Mesenchymal stem cell (in vitro differentiated cells and primary cell): ENCODE measurements at regions not wholly inside any gene's neighbourhood (a gene's known extent, or its start where the extent isn't known, plus 50 kb on each side); places are given as distances from the start of the nearest gene placed in this dataset.

Experiments used
- DNase-seq: peaks from one replicate; pipeline ENCODE4 v3.0.0-alpha.2; 2013
- H2AFZ ChIP-seq: one replicate; pipeline ENCODE4 v1.6.1; 2013; ENCODE audit warnings: low read depth, mild to moderate bottlenecking, control low read depth, inconsistent platforms, low read length, moderate library complexity
- H2AK5ac ChIP-seq: 2 replicates; pipeline ENCODE4 v1.6.1; 2013; ENCODE audit warnings: low read length, moderate library complexity, mild to moderate bottlenecking, inconsistent platforms; ENCODE audit not compliant: severe bottlenecking
- H2BK120ac ChIP-seq: one replicate; pipeline ENCODE4 v1.6.1; 2013; ENCODE audit warnings: low read depth, mild to moderate bottlenecking, inconsistent platforms, low read length, moderate library complexity
- H2BK12ac ChIP-seq, 2 experiments: one replicate each; pipeline ENCODE4 v1.6.1; 2013; ENCODE audit warnings: inconsistent platforms in 2 of 2, low read length in 2 of 2, mild to moderate bottlenecking in 2 of 2, moderate library complexity in 2 of 2, control low read depth in 1 of 2
- H2BK15ac ChIP-seq: one replicate; pipeline ENCODE4 v1.6.1; 2013; ENCODE audit warnings: mild to moderate bottlenecking, low read depth, inconsistent platforms; ENCODE audit not compliant: poor library complexity, severe bottlenecking
- H2BK5ac ChIP-seq: 2 replicates; pipeline ENCODE4 v1.6.1; 2013; ENCODE audit warnings: low read depth, mild to moderate bottlenecking, low read length, control low read depth, inconsistent platforms; ENCODE audit not compliant: poor library complexity, severe bottlenecking
- H3K14ac ChIP-seq, 2 experiments: one replicate each; pipeline ENCODE4 v1.6.1; 2013; ENCODE audit warnings: inconsistent platforms in 2 of 2, low read length in 2 of 2, control low read depth in 1 of 2, mild to moderate bottlenecking in 1 of 2, moderate library complexity in 1 of 2
- H3K18ac ChIP-seq, 2 experiments: one replicate each; pipeline ENCODE4 v1.6.1; 2013; ENCODE audit warnings: inconsistent platforms in 2 of 2, low read length in 2 of 2, control low read depth in 1 of 2, low read depth in 1 of 2, mild to moderate bottlenecking in 1 of 2
- H3K23ac ChIP-seq, 2 experiments: one replicate each; pipeline ENCODE4 v1.6.1; 2013; ENCODE audit warnings: inconsistent platforms in 2 of 2, low read length in 2 of 2, mild to moderate bottlenecking in 2 of 2, moderate library complexity in 2 of 2, control low read depth in 1 of 2
- H3K27ac ChIP-seq: 2 replicates; pipeline ENCODE4 v1.5.1; 2013; ENCODE audit warnings: mild to moderate bottlenecking, moderate library complexity, low read length, control low read depth, inconsistent platforms; ENCODE audit not compliant: poor library complexity, severe bottlenecking
- H3K27me3 ChIP-seq, 2 experiments: 2 replicates each; pipeline versions ENCODE4 v1.6.1 to v1.7.0; 2013; ENCODE audit warnings: low read length in 2 of 2, mild to moderate bottlenecking in 2 of 2, moderate library complexity in 2 of 2, control low read depth in 1 of 2, inconsistent platforms in 1 of 2; ENCODE audit not compliant: control insufficient read depth in 1 of 2, insufficient read depth in 1 of 2
- H3K36me3 ChIP-seq, 2 experiments: 2 replicates each; pipeline versions ENCODE4 v1.6.1 to v1.7.0; 2013; ENCODE audit warnings: low read length in 2 of 2, control low read depth in 1 of 2, inconsistent platforms in 1 of 2, low read depth in 1 of 2, mild to moderate bottlenecking in 1 of 2; ENCODE audit not compliant: insufficient read depth in 2 of 2, control insufficient read depth in 1 of 2
- H3K4ac ChIP-seq, 2 experiments: one replicate each; pipeline ENCODE4 v1.6.1; 2013; ENCODE audit warnings: inconsistent platforms in 2 of 2, low read length in 2 of 2, mild to moderate bottlenecking in 2 of 2, moderate library complexity in 2 of 2, control low read depth in 1 of 2, low read depth in 1 of 2
- H3K4me1 ChIP-seq: 2 replicates; pipeline ENCODE4 v1.6.1; 2013; ENCODE audit warnings: low read depth, low read length, control low read depth; ENCODE audit not compliant: control insufficient read depth, insufficient read depth
- H3K4me2 ChIP-seq: 2 replicates; pipeline ENCODE4 v1.6.1; 2013; ENCODE audit warnings: low read length, mild to moderate bottlenecking, inconsistent platforms; ENCODE audit not compliant: poor library complexity, severe bottlenecking
- H3K4me3 ChIP-seq, 2 experiments: 2 replicates each; pipeline versions ENCODE4 v1.5.1 to v1.7.0; 2013; ENCODE audit warnings: low read length in 2 of 2, mild to moderate bottlenecking in 2 of 2, control low read depth in 1 of 2, low read depth in 1 of 2; ENCODE audit not compliant: insufficient read depth in 1 of 2
- H3K79me1 ChIP-seq: replicated peaks from 2 replicates; pipeline ENCODE4 v1.6.1; 2013; ENCODE audit warnings: mild to moderate bottlenecking, control low read depth, low read length, inconsistent platforms; ENCODE audit not compliant: poor library complexity, severe bottlenecking
- H3K9ac ChIP-seq: 2 replicates; pipeline ENCODE4 v1.7.0; 2013; ENCODE audit warnings: mild to moderate bottlenecking, low read length, moderate library complexity
- H3K9me3 ChIP-seq: 2 replicates; pipeline ENCODE4 v1.7.0; 2013; ENCODE audit warnings: mild to moderate bottlenecking, low read length; ENCODE audit not compliant: control insufficient read depth
- H4K8ac ChIP-seq: one replicate; pipeline ENCODE4 v1.6.1; 2013; ENCODE audit warnings: inconsistent platforms, mild to moderate bottlenecking, low read length, moderate library complexity
- H4K91ac ChIP-seq: one replicate; pipeline ENCODE4 v1.6.1; 2013; ENCODE audit warnings: mild to moderate bottlenecking, low read length, inconsistent platforms
- whole genome bisulfite sequencing: methylation state at CpG from one replicate; pipeline ENCODE4 v1.1.7; 2013; ENCODE audit warnings: mixed read lengths; 5-methylcytosine and 5-hydroxymethylcytosine counted together

- Histone ChIP-seq H3K9ac (no peak overlapping the region), H2BK5ac (no peak overlapping the region), H3K4me1 (no peaks in the 10 kb centered on the region), H3K23ac (no peak overlapping the region), H4K91ac (no peak overlapping the region), H3K9me3 (no peaks in the 10 kb centered on the region), H3K14ac (no peak overlapping the region), H2BK12ac (no peak overlapping the region), H2BK120ac (no peak overlapping the region), H3K79me1 (no peaks in the 10 kb centered on the region), H3K27ac (no peak overlapping the region), H2BK15ac (no peak overlapping the region), H3K4ac (no peak overlapping the region), H3K4me2 (no peak overlapping the region), H3K18ac (no peak overlapping the region), H2AFZ (no peak overlapping the region), H2AK5ac (no peak overlapping the region), H4K8ac (no peak overlapping the region), H3K36me3 (no peaks in the 10 kb centered on the region), H3K27me3 (peaks cover 0 to 6% of the 10 kb centered on the region in 2 experiments), H3K4me3 (no peak overlapping the region)
- DNase-seq: peak; percentile 24
- WGBS: 46% methylated on average over 5 of the region's 5 CpGs
Measured at GRCh38 chr2:84022810-84023431, 436.2 kb downstream of the SUCLG1 start.

DNA sequence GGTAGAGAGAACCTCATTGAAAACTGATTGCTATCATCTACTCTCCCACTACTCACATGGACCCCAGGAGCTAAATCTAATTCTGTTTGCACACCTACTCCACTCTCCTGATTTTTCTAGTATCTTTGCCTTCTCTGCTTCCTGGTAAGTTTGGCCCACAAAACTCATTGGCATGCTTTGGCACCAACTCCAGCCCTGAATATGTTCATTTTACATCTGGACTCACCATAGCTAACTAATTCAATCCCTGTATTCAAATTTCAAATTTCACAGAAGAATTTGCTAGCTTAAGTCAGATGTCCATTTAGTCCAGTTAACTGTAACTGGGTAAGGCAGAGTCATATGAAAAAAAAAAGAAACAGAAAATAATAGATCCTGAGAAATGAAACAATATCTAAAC, 442.1 kb downstream of the SUCLG1 start:
- Histone ChIP-seq H3K14ac (no peak overlapping the region), H3K4me2 (no peak overlapping the region), H2BK15ac (no peak overlapping the region), H3K9me3 (no peaks in the 10 kb centered on the region), H2BK120ac (no peak overlapping the region), H4K91ac (no peak overlapping the region), H4K8ac (no peak overlapping the region), H3K18ac (no peak overlapping the region), H2BK5ac (no peak overlapping the region), H2AFZ (no peak overlapping the region), H3K4me3 (no peak overlapping the region), H2AK5ac (no peak overlapping the region), H3K27ac (no peak overlapping the region), H2BK12ac (no peak overlapping the region), H3K23ac (no peak overlapping the region), H3K9ac (no peak overlapping the region), H3K27me3 (peaks cover 0 to 6% of the 10 kb centered on the region in 2 experiments), H3K36me3 (no peaks in the 10 kb centered on the region), H3K4ac (no peak overlapping the region), H3K79me1 (no peaks in the 10 kb centered on the region), H3K4me1 (no peaks in the 10 kb centered on the region)
- DNase-seq: no peak

- WGBS: 77% methylated on average over 1 of the region's 5 CpGs
- Histone ChIP-seq H3K9ac (no peak overlapping the region), H2AK5ac (no peak overlapping the region), H3K23ac (no peak overlapping the region), H4K91ac (no peak overlapping the region), H2AFZ (no peak overlapping the region), H3K27ac (no peak overlapping the region), H3K4me3 (no peak overlapping the region), H2BK12ac (no peak overlapping the region), H3K4me1 (no peaks in the 10 kb centered on the region), H4K8ac (no peak overlapping the region), H3K36me3 (no peaks in the 10 kb centered on the region), H2BK120ac (no peak overlapping the region), H2BK5ac (no peak overlapping the region), H3K14ac (no peak overlapping the region), H3K18ac (no peak overlapping the region), H3K27me3 (no peaks in the 10 kb centered on the region), H2BK15ac (no peak overlapping the region), H3K4ac (no peak overlapping the region), H3K4me2 (no peak overlapping the region), H3K79me1 (no peaks in the 10 kb centered on the region), H3K9me3 (no peaks in the 10 kb centered on the region)
- DNase-seq: no peak
Measured at GRCh38 chr2:84016183-84016582, 442.9 kb downstream of the SUCLG1 start.

DNA sequence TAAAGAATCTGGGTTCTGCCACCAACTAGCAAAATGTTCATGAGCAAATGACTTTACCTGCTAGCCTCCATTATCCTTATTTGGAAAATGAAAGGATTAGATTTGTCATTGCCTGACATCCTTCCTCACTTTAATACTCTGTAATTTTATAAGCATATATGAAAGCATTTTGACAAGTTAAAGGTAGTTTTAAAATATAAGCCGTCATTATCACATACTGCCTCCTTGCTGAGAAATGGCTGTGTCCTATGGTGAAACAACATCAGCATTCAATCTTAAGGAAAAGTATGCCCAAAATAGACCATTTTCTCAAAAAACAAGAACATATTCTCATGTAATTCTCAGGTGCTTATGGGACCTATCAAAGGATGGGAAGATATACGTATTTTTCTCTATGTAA, 461.2 kb downstream of the SUCLG1 start:
- no peak overlapping the region for H2BK12ac ChIP-seq
- DNase-seq: no peak
- H2BK120ac ChIP-seq: no peak overlapping the region
- WGBS: no CpG with 5 or more reads among the region's 2 CpGs
- H3K79me1 ChIP-seq: no peaks in the 10 kb centered on the region
- H3K9me3 ChIP-seq: no peaks in the 10 kb centered on the region
- H3K23ac ChIP-seq: no peak overlapping the region
- H2AK5ac ChIP-seq: no peak overlapping the region
- H3K9ac ChIP-seq: no peak overlapping the region
- H3K27ac ChIP-seq: no peak overlapping the region
- no peaks in the 10 kb centered on the region for H3K36me3 ChIP-seq
- H4K91ac ChIP-seq: no peak overlapping the region
- H3K18ac ChIP-seq: no peak overlapping the region
- H3K4me1 ChIP-seq: no peaks in the 10 kb centered on the region
- no peak overlapping the region for H3K4me2 ChIP-seq
- H3K14ac ChIP-seq: no peak overlapping the region
- H3K4ac ChIP-seq: no peak overlapping the region
- H2BK15ac ChIP-seq: no peak overlapping the region
- H2AFZ ChIP-seq: no peak overlapping the region
- H3K27me3 ChIP-seq: no peaks in the 10 kb centered on the region
- H2BK5ac ChIP-seq: no peak overlapping the region
- no peak overlapping the region for H4K8ac ChIP-seq
- H3K4me3 ChIP-seq: no peak overlapping the region
